Endodermal cell (in vitro differentiated cells): ENCODE measurements at regions not wholly inside any gene's neighbourhood (a gene's known extent, or its start where the extent isn't known, plus 50 kb on each side); places are given as distances from the start of the nearest gene placed in this dataset.

Experiments used
- DNase-seq: peaks from one replicate; pipeline ENCODE4 v3.0.0-alpha.2; 2017
- H3K27ac ChIP-seq: 2 replicates; pipeline ENCODE4 v1.5.1; 2013; ENCODE audit warnings: mild to moderate bottlenecking, low read depth, low read length, moderate library complexity
- H3K27me3 ChIP-seq: 2 replicates; pipeline ENCODE4 v1.6.1; 2013; ENCODE audit warnings: mild to moderate bottlenecking, low read length, moderate library complexity; ENCODE audit not compliant: insufficient read depth, control insufficient read depth, poor library complexity, severe bottlenecking
- H3K36me3 ChIP-seq: 2 replicates; pipeline ENCODE4 v1.7.0; 2013; ENCODE audit warnings: mild to moderate bottlenecking, low read length, moderate library complexity; ENCODE audit not compliant: control insufficient read depth, insufficient read depth
- H3K4me1 ChIP-seq: one replicate; pipeline ENCODE4 v1.7.0; 2013; ENCODE audit warnings: low read length; ENCODE audit not compliant: control insufficient read depth, insufficient read depth
- H3K4me3 ChIP-seq: 2 replicates; pipeline ENCODE4 v1.5.1; 2013; ENCODE audit warnings: mild to moderate bottlenecking, low read length, moderate library complexity
- H3K9ac ChIP-seq: 2 replicates; pipeline ENCODE4 v1.6.1; 2013; ENCODE audit warnings: mild to moderate bottlenecking, low read length, moderate library complexity; ENCODE audit not compliant: poor library complexity, severe bottlenecking; ENCODE audit errors: extremely low read depth
- H3K9me3 ChIP-seq: 2 replicates; pipeline ENCODE4 v1.6.1; 2013; ENCODE audit warnings: mild to moderate bottlenecking, low read length, moderate library complexity; ENCODE audit not compliant: control insufficient read depth
- H3K27ac Mint-ChIP-seq: 2 replicates; pipeline ENCODE4 v1.8.0; 2020; ENCODE audit warnings: mixed read lengths
- H3K27me3 Mint-ChIP-seq: 2 replicates; pipeline ENCODE4 v1.8.0; 2021; ENCODE audit warnings: mild to moderate bottlenecking, mixed read lengths; ENCODE audit not compliant: insufficient read depth
- H3K36me3 Mint-ChIP-seq: 2 replicates; pipeline ENCODE4 v1.8.0; 2020; ENCODE audit warnings: low read depth, mixed read lengths
- H3K4me1 Mint-ChIP-seq: 2 replicates; pipeline ENCODE4 v1.8.0; 2020; ENCODE audit warnings: mixed read lengths
- H3K4me3 Mint-ChIP-seq: 2 replicates; pipeline ENCODE4 v1.8.0; 2020; ENCODE audit warnings: mild to moderate bottlenecking, moderate library complexity, mixed read lengths
- H3K9me3 Mint-ChIP-seq: 2 replicates; pipeline ENCODE4 v1.8.0; 2020; ENCODE audit warnings: mild to moderate bottlenecking, mixed read lengths
- CTCF ChIP-seq: fragments of 200-600 bp; sonication (generic); conservative IDR thresholded peaks from 2 replicates; pipeline ENCODE4 v1.5.0; 2021; ENCODE audit warnings: antibody characterized with exemption, mild to moderate bottlenecking
- WGBS, 2 experiments: methylation state at CpG; one replicate each; pipeline versions ENCODE4 v1.1.5 to v1.1.7; 2013; ENCODE audit warnings: missing lambda C conversion rate in 2 of 2, mixed read lengths in 1 of 2; ENCODE audit not compliant: insufficient coverage in 1 of 2, insufficient read length in 1 of 2; 5-methylcytosine and 5-hydroxymethylcytosine counted together

GRCh38 chr13:89610881-89611280 lies 1736.6 kb upstream of the MIR17HG start:
- TF ChIP-seq CTCF = no peak

GRCh38 chr13:89627996-89628395 lies 1719.5 kb upstream of the MIR17HG start:
- no peaks in the 10 kb centered on the region for H3K9me3 Mint-ChIP-seq

More at GRCh38 chr13:89610881-89611280, 1736.6 kb upstream of the MIR17HG start:
- no peak overlapping the region for H3K27ac Mint-ChIP-seq
- no peaks in the 10 kb centered on the region for H3K4me1 ChIP-seq
- H3K9me3 ChIP-seq = peaks cover 16% of the 10 kb centered on the region
- H3K4me3 Mint-ChIP-seq = no peak overlapping the region
- H3K4me1 Mint-ChIP-seq = no peaks in the 10 kb centered on the region
- H3K9ac ChIP-seq = no peak overlapping the region
- H3K27me3 Mint-ChIP-seq = no peaks in the 10 kb centered on the region
- H3K36me3 Mint-ChIP-seq = no peaks in the 10 kb centered on the region
- H3K36me3 ChIP-seq = no peaks in the 10 kb centered on the region
- H3K27ac ChIP-seq = no peak overlapping the region
- H3K4me3 ChIP-seq = no peak overlapping the region
- H3K27me3 ChIP-seq = no peaks in the 10 kb centered on the region
- peaks cover 20% of the 10 kb centered on the region for H3K9me3 Mint-ChIP-seq
- 34 to 60% methylated on average over 1 of the region's 1 CpG for WGBS, 2 experiments
- no peak for DNase-seq

GRCh38 chr13:89628567-89628966 lies 1718.9 kb upstream of the MIR17HG start:
- Mint-ChIP-seq H3K27ac (no peak overlapping the region), H3K9me3 (no peaks in the 10 kb centered on the region), H3K4me1 (no peaks in the 10 kb centered on the region), H3K4me3 (no peak overlapping the region), H3K36me3 (no peaks in the 10 kb centered on the region), H3K27me3 (no peaks in the 10 kb centered on the region)
- H3K27me3 ChIP-seq = no peaks in the 10 kb centered on the region
- no peak for TF ChIP-seq CTCF
- 75 to 91% methylated on average over 1 to 5 of the region's 5 CpGs for WGBS, 2 experiments
- no peak overlapping the region for H3K9ac ChIP-seq
- H3K9me3 ChIP-seq = no peaks in the 10 kb centered on the region
- H3K4me1 ChIP-seq = no peaks in the 10 kb centered on the region
- no peaks in the 10 kb centered on the region for H3K36me3 ChIP-seq
- H3K4me3 ChIP-seq = no peak overlapping the region
- no peak overlapping the region for H3K27ac ChIP-seq
- no peak for DNase-seq

More at GRCh38 chr13:89627996-89628395, 1719.5 kb upstream of the MIR17HG start:
- no peak overlapping the region for H3K4me3 Mint-ChIP-seq
- no peak overlapping the region for H3K4me3 ChIP-seq
- no peaks in the 10 kb centered on the region for H3K36me3 Mint-ChIP-seq
- no peaks in the 10 kb centered on the region for H3K36me3 ChIP-seq
- no peaks in the 10 kb centered on the region for H3K27me3 Mint-ChIP-seq
- H3K9ac ChIP-seq = no peak overlapping the region
- H3K4me1 ChIP-seq = no peaks in the 10 kb centered on the region
- H3K27me3 ChIP-seq = no peaks in the 10 kb centered on the region
- 96% methylated on average over 2 of the region's 2 CpGs; no CpG with 5 or more reads in 1 of the 2 experiments for WGBS, 2 experiments
- no peak for DNase-seq
- TF ChIP-seq CTCF = no peak
- H3K27ac ChIP-seq = no peak overlapping the region
- H3K27ac Mint-ChIP-seq = no peak overlapping the region
- no peaks in the 10 kb centered on the region for H3K4me1 Mint-ChIP-seq
- H3K9me3 ChIP-seq = no peaks in the 10 kb centered on the region
